Activated CD8-positive, alpha-beta memory T cell treated with anti-CD3 and anti-CD28 coated beads for 36 hours (primary cell): ENCODE measurements at regions not wholly inside any gene's neighbourhood (a gene's known extent, or its start where the extent isn't known, plus 50 kb on each side); places are given as distances from the start of the nearest gene placed in this dataset.
"Not testable (repeated sequence)": the region's sequence is repeated elsewhere in the genome, so short reads cannot be mapped to it uniquely, and the experiment has no call there.

Experiments used
- CTCF ChIA-PET: fragments of 350-600 bp; sonication (Branson Sonifier 250); formaldehyde crosslinking; loops from one replicate; lab custom pipeline; 2021; ENCODE audit warnings: antibody characterized with exemption; lab: Charles Lee
- POLR2A ChIA-PET: fragments of 350-600 bp; sonication (Branson Sonifier 250); formaldehyde crosslinking; loops from one replicate; lab custom pipeline; 2021; ENCODE audit warnings: antibody characterized with exemption; lab: Charles Lee

- CTCF ChIA-PET: no interaction called here
- POLR2A ChIA-PET: no interaction called here
Observed at GRCh38 chr1:119249283-119249682, 108.8 kb upstream of the WARS2 start.

GRCh38 chr1:119250299-119250698 is 109.8 kb upstream of the WARS2 start:
- POLR2A ChIA-PET: no interaction called here
- CTCF ChIA-PET: no interaction called here

GRCh38 chr1:119251751-119252150 is 111.3 kb upstream of the WARS2 start:
- ChIA-PET CTCF (no interaction called here), POLR2A (no interaction called here)

- POLR2A ChIA-PET: no interaction called here
- CTCF ChIA-PET: no interaction called here
Observed at GRCh38 chr1:119253366-119253765, 112.9 kb upstream of the WARS2 start.

GRCh38 chr1:119254067-119254720 is 113.7 kb upstream of the WARS2 start:
- ChIA-PET POLR2A (no interaction called here), CTCF (no interaction called here)

- POLR2A ChIA-PET, CTCF ChIA-PET: not testable (repeated sequence)
Observed at GRCh38 chr1:119256089-119256488, 112.5 kb upstream of the HAO2 start.

- POLR2A ChIA-PET: no interaction called here
Observed at GRCh38 chr1:119260506-119260905, 108.1 kb upstream of the HAO2 start.

GRCh38 chr1:119266386-119266785 is 102.2 kb upstream of the HAO2 start:
- ChIA-PET POLR2A (no interaction called here), CTCF (no interaction called here)

More at GRCh38 chr1:119260506-119260905, 108.1 kb upstream of the HAO2 start:
- CTCF ChIA-PET: no interaction called here

- POLR2A ChIA-PET: no interaction called here
Observed at GRCh38 chr1:119266858-119267257, 101.7 kb upstream of the HAO2 start.

GRCh38 chr1:119267288-119267687 is 101.3 kb upstream of the HAO2 start:
- CTCF ChIA-PET, POLR2A ChIA-PET: not testable (repeated sequence)

More at GRCh38 chr1:119266858-119267257, 101.7 kb upstream of the HAO2 start:
- CTCF ChIA-PET: no interaction called here

GRCh38 chr1:119268879-119269278 is 99.7 kb upstream of the HAO2 start:
- CTCF ChIA-PET: interaction anchor here (0.5 kb wide), 1 partner anchor 8 kb away, joined by 3 read pairs; no protein-coding TSS in a partner anchor
- POLR2A ChIA-PET: no interaction called here

- CTCF ChIA-PET: interaction anchor here (0.6 to 1.2 kb wide), 4 partner anchors 18 to 94 kb away, joined by 3 to 4 read pairs (median 3); no protein-coding TSS in a partner anchor
- POLR2A ChIA-PET: no interaction called here
Observed at GRCh38 chr1:119275145-119276134, 93.1 kb upstream of the HAO2 start.

- POLR2A ChIA-PET: no interaction called here
- CTCF ChIA-PET: interaction anchor here (0.6 to 0.9 kb wide), 2 partner anchors 8 to 22 kb away, joined by 3 read pairs; no protein-coding TSS in a partner anchor
Observed at GRCh38 chr1:119276558-119276957, 92.0 kb upstream of the HAO2 start.

GRCh38 chr1:119279456-119280381 is 88.9 kb upstream of the HAO2 start:
- POLR2A ChIA-PET: no interaction called here

GRCh38 chr1:119285482-119285881 is 83.1 kb upstream of the HAO2 start:
- ChIA-PET POLR2A (no interaction called here), CTCF (no interaction called here)

More at GRCh38 chr1:119279456-119280381, 88.9 kb upstream of the HAO2 start:
- CTCF ChIA-PET: interaction anchor here (0.5 kb wide), 1 partner anchor 130 kb away, joined by 5 read pairs; no protein-coding TSS in a partner anchor

- ChIA-PET POLR2A (no interaction called here), CTCF (no interaction called here)
Observed at GRCh38 chr1:119286587-119287181, 81.9 kb upstream of the HAO2 start.

- POLR2A ChIA-PET: no interaction called here
- CTCF ChIA-PET: no interaction called here
Observed at GRCh38 chr1:119288751-119289150, 79.8 kb upstream of the HAO2 start.

GRCh38 chr1:119290297-119290696 is 78.3 kb upstream of the HAO2 start:
- CTCF ChIA-PET: no interaction called here

More at GRCh38 chr1:119290297-119290696, 78.3 kb upstream of the HAO2 start:
- POLR2A ChIA-PET: no interaction called here
